ENCODE measurements at regions not wholly inside any gene's neighbourhood (a gene's known extent, or its start where the extent isn't known, plus 50 kb on each side); places are given as distances from the start of the nearest gene placed in this dataset.

- Histone ChIP-seq H3K27ac (ENCODE audit: low read depth in 1 of 2, low read length in 2 of 2) (no peak overlapping the region), H3K9me3 (replicated peaks in 1 of 2; ENCODE audit: control insufficient read depth in 1 of 2, insufficient read depth in 1 of 2, low read length in 2 of 2) (no peaks in the 10 kb centered on the region), H3K36me3 (replicated peaks in 1 of 2; ENCODE audit: control insufficient read depth in 1 of 2, insufficient read depth in 2 of 2, low read length in 2 of 2) (no peaks in the 10 kb centered on the region), H3K9ac (ENCODE audit: insufficient read depth, low read length, poor library complexity, severe bottlenecking) (no peak overlapping the region), H2AFZ (ENCODE audit: insufficient read depth, low read depth, low read length, poor library complexity, severe bottlenecking) (no peak overlapping the region), H3K27me3 (ENCODE audit: control insufficient read depth in 2 of 2, insufficient read depth in 2 of 2, low read length in 2 of 2) (no peaks in the 10 kb centered on the region), H3K4me3 (replicated peaks in 1 of 3; ENCODE audit: low read depth in 2 of 3, low read length in 3 of 3) (no peak overlapping the region), H3K79me2 (ENCODE audit: insufficient read depth, low read length) (no peaks in the 10 kb centered on the region), H4K20me1 (ENCODE audit: insufficient read depth, low read length) (no peaks in the 10 kb centered on the region), H3K4me2 (replicated peaks; ENCODE audit: extremely low read depth, low read length, poor library complexity, severe bottlenecking) (no peak overlapping the region), H3K4me1 (ENCODE audit: control insufficient read depth in 1 of 2, insufficient read depth in 2 of 2, low read length in 2 of 2) (no peaks in the 10 kb centered on the region)
- DNase-seq = no peak
- H3K4me1 Mint-ChIP-seq = peaks cover 2% of the 10 kb centered on the region
- no peak for TF ChIP-seq CTCF (IDR thresholded peaks at IDR 0.05)
- H3K36me3 Mint-ChIP-seq = no peaks in the 10 kb centered on the region
- 97% methylated on average over 18 of the region's 18 CpGs for WGBS (ENCODE audit: insufficient coverage)
- peaks cover 0 to 8% (median 0%) of the 10 kb centered on the region in 7 donors for H3K9me3 Mint-ChIP-seq
- H3K27ac Mint-ChIP-seq = no peak overlapping the region
- no peak overlapping the region for H3K4me3 Mint-ChIP-seq
- H3K27me3 Mint-ChIP-seq (ENCODE audit: low read depth in 3 of 3) = peaks cover 0 to 5% (median 1%) of the 10 kb centered on the region in 3 donors
- intact Hi-C loops (cut with micrococcal nuclease) = no loop called here
Observed at GRCh38 chr10:43753397-43754061, 104.8 kb upstream of the ZNF32 start.

DNA sequence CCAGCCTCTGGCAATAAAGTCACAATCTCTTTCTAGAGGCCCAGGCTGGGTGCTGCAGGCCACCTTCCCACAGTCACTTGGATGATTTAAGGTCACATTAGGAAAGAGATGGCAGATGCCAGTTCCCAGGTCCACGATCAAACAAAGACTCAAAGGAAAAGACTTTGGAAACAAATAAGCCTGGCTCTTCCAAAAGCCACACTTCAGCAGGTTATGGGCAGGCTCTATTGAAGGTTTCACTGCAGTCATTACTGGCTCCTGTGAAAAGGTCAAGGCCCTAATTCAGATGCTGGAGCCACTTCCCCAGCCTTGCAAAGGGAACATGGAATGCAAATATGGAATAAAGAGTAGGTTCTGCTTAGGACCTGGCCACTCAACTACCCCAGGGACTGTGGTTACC lies 104.0 kb upstream of the ZNF32 start:
- Histone ChIP-seq H3K4me2 (replicated peaks; ENCODE audit: extremely low read depth, low read length, poor library complexity, severe bottlenecking) (no peak overlapping the region), H3K9ac (ENCODE audit: insufficient read depth, low read length, poor library complexity, severe bottlenecking) (no peak overlapping the region), H3K27me3 (ENCODE audit: control insufficient read depth in 2 of 2, insufficient read depth in 2 of 2, low read length in 2 of 2) (no peaks in the 10 kb centered on the region), H4K20me1 (ENCODE audit: insufficient read depth, low read length) (no peaks in the 10 kb centered on the region), H2AFZ (ENCODE audit: insufficient read depth, low read depth, low read length, poor library complexity, severe bottlenecking) (no peak overlapping the region), H3K36me3 (replicated peaks in 1 of 2; ENCODE audit: control insufficient read depth in 1 of 2, insufficient read depth in 2 of 2, low read length in 2 of 2) (no peaks in the 10 kb centered on the region), H3K4me3 (replicated peaks in 1 of 3; ENCODE audit: low read depth in 2 of 3, low read length in 3 of 3) (no peak overlapping the region), H3K9me3 (replicated peaks in 1 of 2; ENCODE audit: control insufficient read depth in 1 of 2, insufficient read depth in 1 of 2, low read length in 2 of 2) (no peaks in the 10 kb centered on the region), H3K4me1 (ENCODE audit: control insufficient read depth in 1 of 2, insufficient read depth in 2 of 2, low read length in 2 of 2) (no peaks in the 10 kb centered on the region), H3K79me2 (ENCODE audit: insufficient read depth, low read length) (no peaks in the 10 kb centered on the region), H3K27ac (ENCODE audit: low read depth in 1 of 2, low read length in 2 of 2) (no peak overlapping the region)
- H3K27me3 Mint-ChIP-seq (ENCODE audit: low read depth in 3 of 3) = peaks cover 1 to 4% (median 3%) of the 10 kb centered on the region in 3 donors
- TF ChIP-seq CTCF (IDR thresholded peaks at IDR 0.05) = no peak
- H3K4me3 Mint-ChIP-seq = no peak overlapping the region
- no peak overlapping the region for H3K27ac Mint-ChIP-seq
- WGBS (ENCODE audit: insufficient coverage) = 100% methylated on average over 1 of the region's 1 CpG
- H3K4me1 Mint-ChIP-seq = peaks cover 2% of the 10 kb centered on the region
- H3K36me3 Mint-ChIP-seq = no peaks in the 10 kb centered on the region
- intact Hi-C loops (cut with micrococcal nuclease) = no loop called here
- no peak for DNase-seq
- H3K9me3 Mint-ChIP-seq = peaks cover 0 to 8% (median 0%) of the 10 kb centered on the region in 7 donors
